Hepatocyte (in vitro differentiated cells): ENCODE measurements at regions not wholly inside any gene's neighbourhood (a gene's known extent, or its start where the extent isn't known, plus 50 kb on each side); places are given as distances from the start of the nearest gene placed in this dataset.

ENCODE experiments used
- DNase-seq: peaks from one replicate; pipeline ENCODE4 v3.0.0-alpha.2; 2016; ENCODE audit warnings: low spot score
- H2AFZ ChIP-seq: fragments of 200-600 bp; sonication (generic); 2 replicates; pipeline ENCODE4 v1.6.0; 2016; ENCODE audit warnings: antibody characterized with exemption, mild to moderate bottlenecking
- H3K27ac ChIP-seq: fragments of 200-600 bp; sonication (generic); 2 replicates; pipeline ENCODE4 v1.5.1; 2016; ENCODE audit warnings: mild to moderate bottlenecking
- H3K27me3 ChIP-seq: fragments of 200-600 bp; sonication (generic); 2 replicates; pipeline ENCODE4 v1.6.1; 2016
- H3K36me3 ChIP-seq: fragments of 200-600 bp; sonication (generic); replicated peaks from 2 replicates; pipeline ENCODE4 v1.5.1; 2016; ENCODE audit warnings: low read depth; ENCODE audit not compliant: insufficient read depth
- H3K4me1 ChIP-seq: fragments of 200-600 bp; sonication (generic); 2 replicates; pipeline ENCODE4 v1.5.1; 2016; ENCODE audit warnings: mild to moderate bottlenecking, moderate library complexity; ENCODE audit not compliant: insufficient read depth
- H3K4me2 ChIP-seq: fragments of 200-600 bp; sonication (generic); 2 replicates; pipeline ENCODE4 v1.6.0; 2016
- H3K4me3 ChIP-seq: fragments of 200-600 bp; sonication (generic); 2 replicates; pipeline ENCODE4 v1.5.1; 2016; ENCODE audit warnings: mild to moderate bottlenecking
- H3K79me2 ChIP-seq: fragments of 200-600 bp; sonication (generic); 2 replicates; pipeline ENCODE4 v1.6.0; 2017; ENCODE audit warnings: mild to moderate bottlenecking
- H3K9me2 ChIP-seq: fragments of 200-600 bp; sonication (generic); replicated peaks from 2 replicates; pipeline ENCODE4 v1.6.0; 2017; ENCODE audit warnings: mild to moderate bottlenecking; ENCODE audit not compliant: insufficient read depth
- H3K9me3 ChIP-seq: fragments of 200-600 bp; sonication (generic); 2 replicates; pipeline ENCODE4 v1.5.1; 2016; ENCODE audit warnings: low read depth, mild to moderate bottlenecking
- H4K20me1 ChIP-seq: fragments of 200-600 bp; sonication (generic); 2 replicates; pipeline ENCODE4 v1.6.0; 2016; ENCODE audit warnings: mild to moderate bottlenecking; ENCODE audit not compliant: insufficient read depth, poor library complexity, severe bottlenecking
- CTCF ChIP-seq: fragments of 200-600 bp; sonication (generic); IDR thresholded peaks from 2 replicates; pipeline ENCODE4 v1.5.1; 2016; ENCODE audit warnings: antibody characterized with exemption, mild to moderate bottlenecking; ENCODE audit not compliant: poor library complexity
- EZH2 ChIP-seq: fragments of 200-600 bp; sonication (generic); IDR thresholded peaks from 2 replicates; pipeline ENCODE4 v1.6.1; 2016; ENCODE audit warnings: antibody characterized with exemption, mild to moderate bottlenecking, borderline replicate concordance
- EZH2phosphoT487 ChIP-seq: fragments of 200-600 bp; sonication (generic); IDR thresholded peaks from one replicate; pipeline ENCODE4 v1.6.1; 2018; ENCODE audit warnings: antibody characterized with exemption, mild to moderate bottlenecking, low read depth, moderate library complexity; ENCODE audit not compliant: unreplicated experiment, severe bottlenecking
- WGBS: methylation state at CpG from one replicate; pipeline ENCODE4 v1.1.6; 2016; ENCODE audit warnings: low lambda C conversion rate; ENCODE audit errors: missing lambda C conversion rate; 5-methylcytosine and 5-hydroxymethylcytosine counted together

DNA sequence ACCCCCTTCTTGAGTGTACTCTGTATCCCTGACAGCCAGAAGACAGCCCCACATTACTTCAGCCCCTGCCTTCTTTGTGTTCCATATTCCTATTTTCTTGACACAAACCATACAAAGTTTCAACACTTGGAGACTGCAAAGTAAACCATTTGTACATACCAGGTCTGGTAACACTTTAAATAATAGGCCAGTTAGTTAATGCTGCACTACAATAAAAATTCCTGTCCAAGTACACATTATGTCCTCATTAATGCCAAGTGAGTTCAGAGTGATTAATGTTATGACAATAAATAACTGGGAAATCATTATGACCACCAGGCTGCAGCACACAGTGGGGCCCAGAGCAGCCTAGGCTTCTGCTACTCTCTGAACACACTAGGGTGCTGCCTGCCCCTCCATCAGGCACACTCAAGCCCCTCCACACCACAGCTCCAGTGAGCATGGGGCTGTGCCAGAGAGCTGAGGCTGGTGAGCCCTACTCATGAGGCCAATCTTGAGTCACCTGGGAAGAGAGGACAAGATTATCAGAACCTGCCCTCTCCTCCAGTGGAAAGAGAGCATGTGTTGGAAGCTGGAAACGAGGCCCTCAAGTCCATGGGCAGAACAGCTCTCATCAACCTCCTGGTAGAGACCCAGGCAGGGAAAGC is 138.7 kb downstream of the TTC32 start:
- TF ChIP-seq EZH2phosphoT487 (no peak), EZH2 (no peak), CTCF (no peak)
- 92% methylated on average over 1 of the region's 1 CpG for WGBS
- H3K9me2 ChIP-seq, result no peaks in the 10 kb centered on the region
- H3K4me3 ChIP-seq, result no peak overlapping the region
- no peak for DNase-seq
- H2AFZ ChIP-seq, result no peak overlapping the region
- no peaks in the 10 kb centered on the region for H3K9me3 ChIP-seq
- no peaks in the 10 kb centered on the region for H4K20me1 ChIP-seq
- H3K4me1 ChIP-seq, result peaks cover 21% of the 10 kb centered on the region
- H3K4me2 ChIP-seq, result no peak overlapping the region
- H3K27ac ChIP-seq, result peak overlapping the region; percentile 72
- no peaks in the 10 kb centered on the region for H3K27me3 ChIP-seq
- H3K36me3 ChIP-seq, result no peaks in the 10 kb centered on the region
- H3K79me2 ChIP-seq, result no peaks in the 10 kb centered on the region

- no peak for TF ChIP-seq CTCF
- no peak for TF ChIP-seq EZH2phosphoT487
- no peak for TF ChIP-seq EZH2
- no peak for DNase-seq
- peak overlapping the region; percentile 72 for H3K27ac ChIP-seq
- no peaks in the 10 kb centered on the region for H4K20me1 ChIP-seq
- no peak overlapping the region for H3K4me3 ChIP-seq
- H3K27me3 ChIP-seq, result no peaks in the 10 kb centered on the region
- peaks cover 21% of the 10 kb centered on the region for H3K4me1 ChIP-seq
- no peaks in the 10 kb centered on the region for H3K36me3 ChIP-seq
- WGBS, result 100% methylated on average over 1 of the region's 1 CpG
- no peaks in the 10 kb centered on the region for H3K9me3 ChIP-seq
- H3K4me2 ChIP-seq, result no peak overlapping the region
- H3K79me2 ChIP-seq, result no peaks in the 10 kb centered on the region
- no peak overlapping the region for H2AFZ ChIP-seq
- H3K9me2 ChIP-seq, result no peaks in the 10 kb centered on the region
These were observed 139.6 kb downstream of the TTC32 start for GRCh38 chr2:19762142-19762541.

- TF ChIP-seq CTCF, result no peak
- TF ChIP-seq EZH2, result no peak
- TF ChIP-seq EZH2phosphoT487, result no peak
These were observed 141.9 kb downstream of the TTC32 start for GRCh38 chr2:19759880-19760279.

DNA sequence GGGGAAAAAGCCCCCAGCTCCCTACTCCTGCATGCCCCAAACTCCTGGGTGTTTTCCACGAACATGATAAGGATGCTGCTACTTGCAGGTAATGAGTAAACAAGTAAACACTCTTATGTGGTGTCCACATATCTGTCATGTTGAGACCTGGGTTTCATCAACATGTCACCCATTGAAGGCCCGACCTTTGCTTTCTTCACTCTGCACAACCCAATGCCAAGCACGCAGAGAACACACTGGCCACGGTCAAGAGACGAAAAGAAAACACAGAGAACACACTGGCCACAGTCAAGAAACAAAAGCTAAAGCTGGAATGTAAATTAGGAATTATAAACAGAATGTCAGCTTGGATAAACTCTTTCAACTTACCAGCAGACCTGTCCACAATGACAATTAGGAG is 143.1 kb downstream of the TTC32 start:
- Histone ChIP-seq H3K9me2 (no peaks in the 10 kb centered on the region), H3K9me3 (no peaks in the 10 kb centered on the region), H3K4me3 (no peak overlapping the region), H2AFZ (no peak overlapping the region), H3K4me2 (no peak overlapping the region), H3K27me3 (no peaks in the 10 kb centered on the region), H3K4me1 (peaks cover 10% of the 10 kb centered on the region), H3K27ac (no peak overlapping the region), H4K20me1 (no peaks in the 10 kb centered on the region), H3K79me2 (no peaks in the 10 kb centered on the region), H3K36me3 (no peaks in the 10 kb centered on the region)
- DNase-seq, result no peak
- TF ChIP-seq EZH2phosphoT487 (no peak), CTCF (no peak), EZH2 (no peak)
- 70% methylated on average over 5 of the region's 5 CpGs for WGBS

More at GRCh38 chr2:19759880-19760279, 141.9 kb downstream of the TTC32 start:
- no peak overlapping the region for H3K27ac ChIP-seq
- no peaks in the 10 kb centered on the region for H3K36me3 ChIP-seq
- DNase-seq, result no peak
- no peaks in the 10 kb centered on the region for H3K79me2 ChIP-seq
- no peaks in the 10 kb centered on the region for H3K27me3 ChIP-seq
- no peaks in the 10 kb centered on the region for H3K9me2 ChIP-seq
- no peaks in the 10 kb centered on the region for H4K20me1 ChIP-seq
- H2AFZ ChIP-seq, result no peak overlapping the region
- no peak overlapping the region for H3K4me3 ChIP-seq
- 74% methylated on average over 6 of the region's 6 CpGs for WGBS
- H3K4me2 ChIP-seq, result no peak overlapping the region
- H3K9me3 ChIP-seq, result no peaks in the 10 kb centered on the region
- H3K4me1 ChIP-seq, result peaks cover 20% of the 10 kb centered on the region
